ENCODE measurements at regions not wholly inside any gene's neighbourhood (a gene's known extent, or its start where the extent isn't known, plus 50 kb on each side); places are given as distances from the start of the nearest gene placed in this dataset.

DNA sequence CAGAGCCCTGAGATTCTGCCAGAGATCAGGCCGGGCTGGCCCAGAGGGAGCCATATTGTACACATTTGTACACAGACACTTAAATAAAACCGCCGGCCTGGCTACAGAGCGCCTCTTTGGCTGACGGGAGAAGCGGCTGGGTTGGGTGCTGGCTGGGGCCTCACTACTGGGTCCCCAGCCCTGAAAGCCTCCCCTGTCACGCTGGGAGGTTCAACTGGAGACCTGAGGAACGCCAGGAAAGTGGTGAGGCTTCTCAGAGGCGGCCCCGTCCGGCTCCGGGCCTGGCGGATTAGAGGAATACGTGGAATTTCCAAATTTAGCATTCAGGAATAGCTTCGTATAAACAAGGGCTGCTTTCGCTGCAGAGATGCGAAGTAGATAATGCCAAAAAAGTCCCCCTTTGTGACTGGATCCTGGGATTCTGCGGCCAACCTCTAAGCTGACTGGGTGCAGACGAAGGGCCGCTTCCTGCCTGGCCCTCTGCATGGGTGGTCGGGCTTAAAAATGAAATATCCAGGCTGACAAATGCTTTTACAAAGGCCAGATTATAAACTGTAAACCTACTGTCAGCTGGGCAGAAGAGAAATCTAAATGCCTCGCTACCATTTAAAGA, 252.4 kb downstream of the IRF8 start:
- no peak for DNase-seq (ENCODE audit: low read depth)

DNA sequence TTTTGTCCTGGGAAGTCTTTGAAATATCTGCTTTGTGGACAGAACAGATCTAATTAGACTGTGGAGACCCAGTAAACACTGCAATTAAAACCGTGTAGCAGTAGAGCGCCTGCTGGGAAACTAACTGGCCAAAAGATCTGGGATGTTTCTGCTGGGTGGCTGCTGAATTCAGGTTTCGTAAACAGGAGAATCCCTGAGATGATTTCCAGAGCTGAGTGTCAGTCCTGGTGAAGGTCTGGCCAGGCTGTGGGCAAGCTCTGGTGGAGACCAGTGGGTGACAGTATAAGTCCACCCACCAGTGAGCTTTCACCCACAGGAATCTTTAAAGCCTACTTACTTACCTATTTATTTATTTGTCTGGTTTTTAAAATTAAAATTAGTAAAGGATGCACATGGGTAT, 257.2 kb downstream of the IRF8 start:
- DNase-seq (ENCODE audit: low read depth): no peak

DNA sequence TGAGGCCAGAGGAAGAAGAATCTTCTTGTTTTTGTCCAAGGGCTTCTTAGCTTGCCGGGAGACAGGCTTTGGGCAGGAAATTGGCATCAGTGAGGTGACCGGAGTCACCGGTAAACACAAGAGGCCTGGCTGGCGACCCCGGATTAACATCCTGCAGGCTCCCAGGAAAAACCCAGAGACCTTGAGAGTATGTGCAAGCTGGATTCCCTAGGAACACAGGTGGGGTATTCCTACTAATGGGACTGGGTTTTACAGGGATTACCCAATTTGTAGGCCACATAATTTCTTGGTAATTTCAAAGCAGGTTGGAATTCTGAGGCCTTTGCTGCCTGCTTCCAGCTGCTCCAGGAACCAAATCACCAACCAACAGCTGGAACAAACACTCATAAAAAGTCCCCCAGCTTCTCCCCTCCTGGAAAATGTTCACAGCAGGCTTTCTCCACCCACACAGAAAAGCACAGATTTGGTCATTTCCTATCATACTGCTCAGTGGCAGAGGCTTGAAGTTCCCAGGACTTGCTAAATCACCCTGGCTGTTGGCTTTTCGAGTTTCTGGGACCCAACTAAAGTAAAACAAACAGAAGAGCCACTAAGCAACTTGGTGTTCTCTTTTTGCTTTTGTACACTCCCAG, 258.8 kb downstream of the IRF8 start:
- DNase-seq (ENCODE audit: low read depth): no peak

DNA sequence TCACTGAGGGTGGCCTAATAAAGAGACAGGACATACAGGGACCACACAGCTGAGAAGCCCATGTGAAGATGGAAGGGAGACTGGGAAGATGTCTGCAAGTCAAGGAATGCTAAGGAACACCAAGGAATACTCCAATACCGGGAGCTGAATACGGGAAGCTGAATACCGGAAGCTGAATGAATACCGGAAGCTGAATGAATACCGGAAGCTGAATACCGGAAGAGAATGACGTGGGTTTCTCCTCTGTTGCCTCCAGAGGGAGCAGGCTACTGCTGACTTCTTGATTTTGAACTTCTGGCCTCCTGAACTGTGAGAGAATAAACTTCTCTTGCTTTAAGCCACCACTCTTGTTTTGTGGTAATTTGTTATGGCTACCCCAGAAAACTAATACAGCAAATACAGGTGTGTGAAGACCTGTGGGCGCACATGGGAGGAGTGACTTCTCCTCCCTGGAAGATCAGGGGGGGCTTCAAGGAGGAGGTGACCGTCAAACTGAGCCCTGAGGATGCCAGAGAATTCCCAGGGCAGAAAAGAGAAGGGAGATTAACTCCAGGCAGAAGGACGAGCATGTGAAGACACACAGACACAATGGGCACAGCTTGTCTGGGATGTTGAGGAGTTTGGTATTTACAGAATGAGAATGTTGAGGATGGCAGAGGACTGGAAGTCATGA, 259.9 kb downstream of the IRF8 start:
- no peak for DNase-seq (ENCODE audit: low read depth)

DNA sequence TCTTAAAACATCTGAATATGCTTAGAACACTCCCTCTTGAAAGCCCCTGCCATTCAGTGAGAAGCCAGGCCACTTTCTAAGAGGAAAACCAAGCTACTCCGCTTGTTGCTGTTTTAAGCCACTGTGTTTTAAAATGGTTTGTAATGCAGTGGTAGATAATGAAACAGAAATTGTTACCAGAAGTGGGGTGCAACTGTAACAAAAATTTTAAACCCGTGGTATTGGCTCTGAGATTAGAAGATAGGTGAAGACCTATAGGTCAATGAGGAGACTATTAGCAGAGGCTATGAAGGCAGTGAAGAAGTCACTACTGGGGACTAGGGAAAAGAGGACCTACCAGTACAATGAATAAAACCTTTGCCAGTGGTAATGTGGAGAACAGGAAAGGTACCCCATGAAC, 266.5 kb downstream of the IRF8 start:
- no peak for DNase-seq (ENCODE audit: low read depth)

DNA sequence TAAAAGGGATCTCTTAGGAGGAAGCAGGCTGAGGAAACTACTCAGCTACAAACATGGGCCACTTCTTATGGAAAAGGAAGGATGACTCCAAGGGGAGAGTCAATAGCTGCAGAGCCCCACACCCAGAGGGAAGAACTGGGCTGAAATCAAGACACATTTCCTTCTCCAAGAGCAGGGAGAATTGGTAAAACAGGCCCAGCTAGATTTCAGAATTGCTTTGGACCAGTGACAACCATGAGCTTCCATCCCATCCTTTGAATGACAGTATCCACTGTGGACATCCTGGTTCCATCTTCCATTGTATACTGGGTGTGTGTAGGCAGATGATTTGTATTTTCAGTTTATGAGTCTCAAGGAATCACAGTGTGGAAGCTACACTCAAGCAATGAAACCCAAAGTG, 267.5 kb downstream of the IRF8 start:
- DNase-seq (ENCODE audit: low read depth): no peak

DNA sequence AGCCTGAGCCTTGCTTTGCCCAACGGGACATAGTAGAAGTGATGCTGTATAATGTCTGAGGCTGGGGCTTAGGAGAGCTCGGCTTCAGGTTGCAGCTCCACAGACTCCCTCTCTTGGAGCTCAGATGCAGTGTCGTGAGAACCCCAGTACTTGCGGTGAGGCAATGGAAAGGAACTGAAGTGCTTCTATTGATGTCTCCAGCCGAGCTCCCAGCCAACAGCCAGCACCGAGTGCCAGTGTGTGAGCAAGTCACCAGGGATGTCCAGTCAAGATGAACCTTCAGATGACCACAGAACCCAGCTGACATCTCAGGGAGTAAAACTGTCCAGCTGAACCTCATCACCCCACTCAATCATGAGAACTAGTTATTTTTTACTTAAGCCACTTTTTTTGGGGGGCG, 268.1 kb downstream of the IRF8 start:
- no peak for DNase-seq (ENCODE audit: low read depth)

DNA sequence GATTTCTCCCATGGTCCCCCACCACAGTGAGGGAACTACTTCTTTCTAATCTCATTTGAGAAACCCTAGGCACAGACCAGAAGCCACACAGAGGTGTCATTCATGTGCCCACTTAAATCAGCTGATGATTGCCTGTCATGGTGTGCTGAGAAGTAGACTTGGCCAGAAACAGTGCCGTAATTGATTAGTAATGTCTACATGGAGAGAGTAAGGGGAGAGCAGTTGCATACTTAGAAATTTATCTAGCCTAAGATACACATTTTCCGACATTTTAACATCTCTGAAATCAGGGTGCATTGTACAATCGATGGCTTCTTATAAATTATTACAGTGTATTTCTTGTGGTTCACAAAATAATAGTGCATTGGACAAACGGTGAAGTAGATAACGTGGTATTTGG, 271.8 kb downstream of the IRF8 start:
- DNase-seq (ENCODE audit: low read depth): no peak

DNA sequence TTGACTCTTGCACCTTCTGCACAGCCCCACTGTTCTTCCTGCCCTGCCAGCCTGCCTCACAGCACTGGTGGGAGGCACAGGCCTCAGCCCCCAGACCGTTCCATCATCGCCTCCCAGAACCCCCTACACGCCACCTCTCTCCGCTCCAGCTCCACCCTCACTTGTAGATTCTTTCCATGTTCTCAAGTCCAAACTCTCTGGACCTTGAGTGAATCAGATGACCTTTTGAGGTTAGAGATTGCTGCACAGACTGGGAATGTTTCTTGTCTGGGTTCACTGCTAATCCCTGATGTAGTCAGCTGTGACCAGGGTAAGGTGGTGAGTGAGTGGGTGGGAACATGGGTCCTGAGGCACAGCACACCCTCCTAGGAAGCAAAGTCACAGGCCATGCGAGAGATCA, 272.4 kb downstream of the IRF8 start:
- no peak for DNase-seq (ENCODE audit: low read depth)

DNA sequence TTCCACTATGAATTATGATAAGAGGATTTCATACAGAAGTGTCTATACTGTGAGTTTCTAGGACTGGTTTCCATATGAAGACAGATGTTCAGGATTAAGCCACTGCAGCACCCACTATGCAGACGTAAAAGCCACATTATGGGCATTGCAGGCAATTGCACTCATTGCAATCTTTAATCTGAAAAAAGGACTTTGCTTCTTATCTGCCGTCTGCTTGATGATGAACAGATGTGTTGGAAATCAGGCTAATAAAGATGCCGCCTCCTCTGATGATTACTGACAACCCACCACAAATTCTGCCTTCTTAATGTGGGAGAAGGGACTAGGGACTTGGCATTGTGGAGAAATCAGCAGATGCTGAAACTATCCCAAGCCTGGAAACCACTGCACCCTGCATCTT, 276.9 kb downstream of the IRF8 start:
- no peak for DNase-seq (ENCODE audit: low read depth)

DNA sequence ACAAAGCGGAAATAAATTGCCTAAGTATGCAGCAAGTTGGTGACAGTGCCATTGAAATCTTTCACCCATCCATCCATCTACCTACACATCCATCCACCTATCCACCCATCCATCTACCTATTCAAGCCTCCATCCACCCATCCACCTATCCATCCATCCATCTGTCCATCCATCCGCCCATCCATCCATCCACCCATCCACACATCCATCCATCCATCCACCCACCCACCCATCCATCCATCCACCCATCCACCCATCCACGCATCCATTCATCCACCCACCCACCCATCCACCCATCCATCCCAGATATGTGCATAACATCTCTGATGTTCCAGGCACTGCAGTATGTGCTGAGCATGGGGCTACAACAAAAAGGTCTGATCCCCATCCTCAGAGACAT, 277.5 kb downstream of the IRF8 start:
- no peak for DNase-seq (ENCODE audit: low read depth)

DNA sequence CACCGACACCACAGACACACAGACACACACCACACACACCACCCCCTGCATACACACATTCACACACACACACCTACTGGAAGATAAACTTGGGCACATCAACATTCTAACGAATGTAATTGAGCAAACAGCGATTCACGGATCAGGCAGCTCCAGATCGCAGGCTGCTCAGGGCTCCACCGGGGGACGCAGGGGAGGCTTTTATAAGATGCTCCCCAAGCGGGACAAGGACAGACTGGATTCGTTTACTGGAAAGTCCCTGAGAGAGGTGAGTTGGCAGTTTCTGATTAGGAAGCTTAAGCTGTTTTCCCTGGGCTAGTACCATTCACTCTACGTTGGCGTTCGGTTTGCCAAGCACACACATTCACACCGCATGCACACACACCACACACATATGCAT, 281.3 kb downstream of the IRF8 start:
- no peak for DNase-seq (ENCODE audit: low read depth)

DNA sequence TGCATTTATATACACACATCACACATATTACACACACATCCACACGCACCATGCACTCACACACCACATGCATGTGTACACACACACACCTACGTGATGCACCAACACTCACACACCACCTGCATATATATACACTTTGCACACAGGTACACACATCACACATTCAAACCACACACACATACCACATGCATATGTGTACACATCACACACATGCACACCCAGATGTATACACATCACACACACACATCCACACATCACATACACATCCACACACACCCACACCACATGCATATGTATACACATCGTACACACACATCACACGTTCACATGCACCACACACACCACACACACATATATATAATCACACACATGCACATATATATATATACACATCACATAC, 281.8 kb downstream of the IRF8 start:
- DNase-seq (ENCODE audit: low read depth): no peak

DNA sequence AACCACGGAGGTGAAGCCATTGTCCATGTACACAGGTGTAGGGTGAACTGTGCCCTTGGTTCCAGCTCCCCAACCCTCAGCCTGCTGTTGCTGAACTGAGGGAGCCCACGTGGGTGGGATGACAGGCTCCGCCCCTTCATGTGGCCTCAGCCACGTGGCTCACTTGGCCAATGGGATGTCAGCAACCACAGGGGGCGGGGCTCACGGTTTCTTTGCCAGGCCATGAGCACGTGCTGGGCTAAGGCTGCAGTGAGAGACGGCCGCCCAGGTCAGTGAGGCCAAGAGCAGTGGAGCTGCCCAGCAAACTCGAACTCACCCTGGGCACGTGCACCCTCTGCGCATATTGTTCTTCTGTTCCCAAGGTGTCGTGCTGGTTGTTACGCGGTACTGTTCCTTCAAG, 282.6 kb downstream of the IRF8 start:
- no peak for DNase-seq (ENCODE audit: low read depth)

DNA sequence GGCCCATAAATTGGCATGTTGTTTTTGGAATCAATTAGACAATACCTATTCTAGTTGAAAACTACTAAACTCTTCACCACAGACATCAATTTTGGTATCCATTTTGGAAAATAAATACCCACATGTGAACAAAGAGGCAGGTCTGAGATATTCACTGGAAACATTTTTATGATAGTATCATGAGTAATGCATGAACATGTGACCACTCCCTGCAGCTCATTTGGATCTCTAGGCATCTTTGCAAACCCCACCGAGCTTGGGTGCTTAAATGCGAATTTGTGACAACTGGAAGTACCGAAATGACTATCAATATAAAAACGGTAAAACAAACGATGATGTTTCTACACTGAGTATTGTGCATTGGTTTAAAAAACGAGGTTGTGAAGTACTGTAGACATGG, 285.2 kb downstream of the IRF8 start:
- no peak for DNase-seq (ENCODE audit: low read depth)

DNA sequence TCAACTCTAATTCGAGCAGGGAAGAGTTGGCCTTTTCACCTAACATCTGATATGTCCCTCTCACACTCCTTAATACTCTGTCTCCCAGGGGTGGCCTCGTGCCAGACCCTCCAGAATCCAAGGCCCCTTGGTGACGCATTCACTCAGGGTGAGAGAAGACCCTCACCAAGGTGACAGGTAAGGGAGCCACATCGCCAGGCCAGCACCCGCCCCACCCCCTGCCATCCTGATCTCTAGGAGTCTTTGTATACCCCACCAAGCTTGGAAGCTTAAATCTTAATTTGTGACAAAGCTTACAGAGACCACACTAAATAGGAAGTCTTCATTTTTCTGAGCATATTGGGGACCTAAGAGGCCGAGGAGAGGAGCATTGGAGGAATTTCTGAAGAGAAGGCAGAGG, 286.1 kb downstream of the IRF8 start:
- DNase-seq (ENCODE audit: low read depth): no peak

DNA sequence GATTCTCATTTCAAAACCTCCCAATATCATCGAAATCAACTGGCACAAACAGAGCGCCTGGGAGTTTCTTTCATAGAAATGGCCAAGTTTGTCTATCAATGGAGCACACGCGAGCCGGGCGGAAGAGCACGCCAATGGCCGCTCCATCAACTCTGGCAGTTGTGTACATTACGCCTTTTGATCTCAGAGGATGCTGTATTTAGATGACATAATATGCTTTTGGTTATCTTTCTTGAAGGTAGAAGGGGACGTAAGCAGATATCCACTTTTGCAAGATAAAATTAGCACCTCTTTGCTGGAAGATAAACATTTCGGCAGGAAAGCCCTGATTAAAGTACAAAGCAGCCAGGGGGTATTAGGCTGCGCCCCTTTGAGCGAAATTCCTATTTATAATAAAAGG, 287.4 kb downstream of the IRF8 start:
- no peak for DNase-seq (ENCODE audit: low read depth)

DNA sequence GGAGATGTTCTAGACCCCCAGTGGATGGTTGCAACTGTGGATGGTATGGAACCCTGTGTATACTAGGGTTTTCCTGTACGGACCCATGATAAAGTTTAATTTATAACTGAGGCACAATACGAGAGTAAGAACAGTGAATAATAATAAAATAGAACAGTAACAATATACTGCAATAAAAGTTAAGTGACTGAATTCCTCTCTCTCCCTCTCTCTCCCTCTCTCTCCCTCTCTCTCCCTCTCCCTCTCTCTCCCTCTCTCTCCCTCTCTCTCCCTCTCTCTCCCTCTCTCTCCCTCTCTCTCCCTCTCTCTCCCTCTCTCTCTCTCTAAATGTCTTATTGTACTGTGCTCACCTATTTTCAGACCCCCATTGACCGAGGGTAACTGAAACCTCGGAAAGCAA, 291.0 kb downstream of the IRF8 start:
- no peak for DNase-seq (ENCODE audit: low read depth)

DNA sequence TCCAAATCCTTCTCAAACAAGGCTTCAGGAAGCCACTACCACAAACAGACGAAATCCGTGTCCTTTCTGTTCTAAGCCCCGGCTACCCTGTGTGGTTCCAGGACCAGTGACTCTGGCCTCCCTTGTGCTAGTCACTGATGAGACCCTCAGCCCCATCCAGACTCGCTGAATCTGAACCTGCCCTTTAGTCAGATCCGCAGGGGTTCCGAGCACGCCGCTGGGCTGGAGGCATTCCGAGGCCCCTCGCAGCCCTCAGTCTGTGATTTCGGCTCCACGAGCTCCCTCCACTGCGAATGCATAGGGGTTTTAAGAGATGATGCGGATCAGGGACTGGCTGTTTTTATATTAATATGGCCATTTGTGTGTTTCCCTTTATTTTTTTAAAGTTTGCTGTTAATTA, 292.7 kb downstream of the IRF8 start:
- DNase-seq (ENCODE audit: low read depth): no peak

DNA sequence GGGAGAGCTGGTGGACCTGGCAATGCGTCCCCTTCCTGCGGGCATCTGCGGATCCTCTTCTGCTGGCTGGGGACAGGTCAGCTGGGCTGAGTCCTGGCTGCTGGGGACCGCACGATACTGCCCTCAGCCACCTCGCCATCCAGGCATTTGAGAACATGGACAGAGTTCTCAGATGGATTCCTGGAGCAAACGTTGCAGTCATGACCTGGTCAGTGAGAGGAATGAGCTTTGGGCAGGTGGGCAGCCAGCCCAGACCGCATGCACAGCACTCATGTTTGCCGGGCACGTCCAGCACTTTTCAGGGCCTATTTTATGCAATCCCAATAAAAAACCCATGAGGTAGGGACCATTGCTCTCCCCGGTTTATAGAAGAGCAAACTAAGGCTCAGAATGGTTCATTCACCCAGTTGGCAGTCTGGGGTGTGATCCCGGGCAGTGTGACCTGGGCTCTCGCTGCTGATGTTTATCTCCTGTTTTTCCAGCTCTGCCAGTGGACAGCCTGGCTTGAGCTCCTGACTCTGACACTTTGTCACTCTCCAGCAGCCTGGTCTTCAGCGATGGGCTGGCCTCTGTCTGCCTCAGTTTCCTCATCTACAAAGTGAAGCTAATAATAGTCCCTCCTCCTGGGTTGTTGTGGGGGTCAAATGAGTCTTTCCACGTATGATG, 294.7 kb downstream of the IRF8 start:
- no peak for DNase-seq (ENCODE audit: low read depth)

DNA sequence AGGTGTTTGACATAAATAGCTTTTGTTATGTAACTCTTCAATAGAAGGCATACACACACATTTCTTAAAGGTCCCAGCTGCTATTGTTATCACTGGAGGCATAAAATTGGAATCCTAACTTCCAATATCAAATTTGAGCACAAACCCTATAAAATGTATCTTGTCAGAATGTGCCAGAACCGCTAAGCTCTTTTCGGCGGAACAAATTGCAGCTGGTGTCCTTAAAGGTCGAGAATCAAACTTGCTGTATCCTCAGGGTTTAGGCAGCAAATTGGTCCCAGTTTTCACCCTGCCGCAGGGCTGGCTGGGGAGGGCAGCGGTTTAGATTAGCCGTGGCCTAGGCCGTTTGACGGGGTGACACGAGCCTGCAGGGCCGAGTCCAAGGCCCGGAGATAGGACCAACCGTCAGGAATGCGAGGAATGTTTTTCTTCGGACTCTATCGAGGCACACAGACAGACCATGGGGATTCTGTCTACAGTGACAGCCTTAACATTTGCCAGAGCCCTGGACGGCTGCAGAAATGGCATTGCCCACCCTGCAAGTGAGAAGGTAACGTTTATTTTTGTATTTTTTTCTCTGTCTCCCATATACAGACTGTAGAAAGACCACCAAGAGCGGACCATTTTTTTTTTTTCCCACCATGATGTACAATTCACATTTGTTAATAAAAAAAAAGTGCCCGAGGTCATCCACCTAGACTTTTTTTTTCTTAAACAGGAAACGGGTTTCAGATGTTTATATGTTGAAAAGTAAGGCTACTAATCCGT, 297.1 kb downstream of the IRF8 start:
- no peak for DNase-seq (ENCODE audit: low read depth)

DNA sequence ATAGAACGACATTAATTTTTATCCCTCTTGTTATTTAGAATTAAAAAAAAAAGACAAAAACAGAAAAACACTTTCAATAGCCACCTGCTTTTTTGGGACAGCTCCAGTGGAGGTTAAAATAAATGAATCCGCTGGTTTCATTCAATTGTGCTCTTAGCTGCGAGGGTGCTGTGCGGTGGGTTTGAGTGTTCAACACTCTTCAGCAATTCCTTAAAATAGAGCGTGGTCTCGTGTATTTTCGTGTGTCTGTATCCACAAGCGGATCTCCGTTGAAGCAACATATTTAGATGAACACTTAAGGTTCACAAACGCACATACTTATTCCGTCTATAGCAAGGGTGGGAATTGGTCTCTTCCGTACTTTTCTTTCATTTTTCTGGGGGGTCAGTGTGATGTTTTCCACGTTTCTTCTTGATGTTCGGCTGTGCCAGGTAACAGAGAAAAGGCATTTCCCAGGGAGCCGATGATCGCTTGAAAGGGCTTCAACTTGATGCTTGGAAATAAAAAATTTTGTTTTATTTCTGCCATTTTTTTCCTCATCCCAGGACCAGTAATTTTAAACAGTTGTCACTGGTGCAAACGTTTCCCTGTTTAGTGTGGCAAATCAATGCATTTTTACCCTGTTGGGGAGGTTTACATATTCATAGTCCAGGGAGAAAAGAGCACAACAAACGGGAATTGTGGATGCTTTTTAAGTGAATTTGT, 297.9 kb downstream of the IRF8 start:
- no peak for DNase-seq (ENCODE audit: low read depth)

All from HS-5 (cell line).